Body of pancreas (tissue), 4 donors: ENCODE measurements at regions not wholly inside any gene's neighbourhood (a gene's known extent, or its start where the extent isn't known, plus 50 kb on each side); places are given as distances from the start of the nearest gene placed in this dataset.

Experiments
- POLR2A ChIP-seq, 3 donors: fragments of 450-650 bp; IDR thresholded peaks; one replicate each; pipeline ENCODE4 v1.6.1; 2016; ENCODE audit warnings: antibody characterized with exemption in 3 of 3, mild to moderate bottlenecking in 2 of 3
- TF ChIP-seq, protein P1 (sequence below), 7 experiments: fragments of 450-650 bp in 4 of 7; fragments of 200-600 bp in 3 of 7; sonication (generic) in 3 of 7; IDR thresholded peaks; one replicate each; pipeline ENCODE4 v1.5.1; 2016 to 2019; ENCODE audit warnings: antibody characterized with exemption in 7 of 7

- TF ChIP-seq, protein P1, sequence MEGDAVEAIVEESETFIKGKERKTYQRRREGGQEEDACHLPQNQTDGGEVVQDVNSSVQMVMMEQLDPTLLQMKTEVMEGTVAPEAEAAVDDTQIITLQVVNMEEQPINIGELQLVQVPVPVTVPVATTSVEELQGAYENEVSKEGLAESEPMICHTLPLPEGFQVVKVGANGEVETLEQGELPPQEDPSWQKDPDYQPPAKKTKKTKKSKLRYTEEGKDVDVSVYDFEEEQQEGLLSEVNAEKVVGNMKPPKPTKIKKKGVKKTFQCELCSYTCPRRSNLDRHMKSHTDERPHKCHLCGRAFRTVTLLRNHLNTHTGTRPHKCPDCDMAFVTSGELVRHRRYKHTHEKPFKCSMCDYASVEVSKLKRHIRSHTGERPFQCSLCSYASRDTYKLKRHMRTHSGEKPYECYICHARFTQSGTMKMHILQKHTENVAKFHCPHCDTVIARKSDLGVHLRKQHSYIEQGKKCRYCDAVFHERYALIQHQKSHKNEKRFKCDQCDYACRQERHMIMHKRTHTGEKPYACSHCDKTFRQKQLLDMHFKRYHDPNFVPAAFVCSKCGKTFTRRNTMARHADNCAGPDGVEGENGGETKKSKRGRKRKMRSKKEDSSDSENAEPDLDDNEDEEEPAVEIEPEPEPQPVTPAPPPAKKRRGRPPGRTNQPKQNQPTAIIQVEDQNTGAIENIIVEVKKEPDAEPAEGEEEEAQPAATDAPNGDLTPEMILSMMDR (IDR thresholded peaks at IDR 0.05): no peak
- TF ChIP-seq POLR2A (IDR thresholded peaks at IDR 0.05): no peak
Observed at GRCh38 chr12:19925841-19926240, 442.5 kb upstream of the PDE3A start.
